ENCODE measurements at regions not wholly inside any gene's neighbourhood (a gene's known extent, or its start where the extent isn't known, plus 50 kb on each side); places are given as distances from the start of the nearest gene placed in this dataset.

DNA sequence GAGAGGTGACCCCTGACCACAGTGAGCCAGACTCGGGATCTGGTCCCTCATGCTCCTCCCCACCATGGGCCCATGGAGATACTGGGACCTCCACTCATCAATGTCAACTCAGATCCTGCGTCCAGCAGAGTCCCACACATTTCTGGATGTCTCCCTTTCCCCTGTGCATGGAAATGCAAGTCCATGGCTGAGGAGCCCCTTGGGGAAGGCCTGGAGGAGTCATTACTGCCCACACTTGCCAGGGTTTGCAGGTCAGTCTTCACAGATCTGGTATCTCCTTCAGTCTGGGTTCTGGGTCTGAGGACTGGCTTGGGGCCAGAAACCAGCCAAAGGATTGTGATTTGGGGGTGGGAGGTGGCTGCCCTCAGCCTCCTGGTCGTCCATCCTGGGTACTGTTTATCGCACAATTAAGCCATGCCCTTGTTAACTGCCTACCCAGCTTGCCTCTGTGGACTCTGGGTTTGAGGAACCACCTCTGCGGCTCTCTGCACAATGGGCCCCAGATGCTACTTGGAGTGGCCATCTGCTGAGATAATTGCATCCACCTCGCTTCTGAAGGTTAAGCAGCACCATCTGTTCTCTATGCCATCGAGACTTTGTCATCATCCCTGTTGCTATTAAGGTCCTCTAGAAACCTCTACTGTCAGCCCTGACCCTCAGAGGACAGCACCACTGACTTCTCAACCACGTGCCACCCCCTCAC, 49.9 kb upstream of the KLF13 start:
- TF ChIP-seq CTCF (conservative IDR thresholded peaks at IDR 0.05; ENCODE audit: low read length), result no peak
- H3K4me3 ChIP-seq (ENCODE audit: low read length), result no peak overlapping the region
- no peak for DNase-seq (ENCODE audit: low read depth)

Measured in AG10803 (cell line).